GM12865 (cell line): ENCODE measurements at regions not wholly inside any gene's neighbourhood (a gene's known extent, or its start where the extent isn't known, plus 50 kb on each side); places are given as distances from the start of the nearest gene placed in this dataset.
"Not testable (repeated sequence)": the region's sequence is repeated elsewhere in the genome, so short reads cannot be mapped to it uniquely, and the experiment has no call there.

Experiments used
- DNase-seq: peaks from one replicate; pipeline ENCODE4 v3.0.0; 2010; ENCODE audit warnings: low read depth
- H3K4me3 ChIP-seq: 2 replicates; pipeline ENCODE4 v1.5.1; 2011; ENCODE audit warnings: mild to moderate bottlenecking, low read depth, low read length, control low read depth
- TF ChIP-seq, protein P1 (sequence below): IDR thresholded peaks from 2 replicates; pipeline ENCODE4 v1.5.1; 2011; ENCODE audit warnings: low read length, control low read depth, low read depth, inconsistent platforms; ENCODE audit not compliant: insufficient read depth; ENCODE audit errors: missing control alignments

DNA sequence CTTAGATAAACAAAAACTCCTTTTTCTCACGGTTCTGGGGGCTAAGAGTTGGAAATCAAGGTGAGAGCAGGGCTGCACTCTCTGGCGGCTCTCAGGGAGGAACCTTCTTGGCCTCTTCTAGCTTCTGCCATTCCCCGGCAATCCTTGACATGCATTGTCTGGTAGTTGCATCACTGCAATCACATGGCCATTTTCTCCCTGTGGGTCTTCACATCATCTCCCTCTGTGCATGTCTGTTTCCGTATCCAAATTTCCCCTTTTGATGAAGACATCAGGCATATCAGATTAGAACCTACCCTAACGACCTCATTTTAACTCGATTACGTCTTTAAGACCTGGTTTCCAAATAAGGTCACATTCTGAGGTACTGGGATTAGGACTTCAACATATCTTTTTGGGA is 129.2 kb upstream of the MAN2A1 start:
- no peak overlapping the region for H3K4me3 ChIP-seq
- DNase-seq = no peak
- TF ChIP-seq, protein P1, sequence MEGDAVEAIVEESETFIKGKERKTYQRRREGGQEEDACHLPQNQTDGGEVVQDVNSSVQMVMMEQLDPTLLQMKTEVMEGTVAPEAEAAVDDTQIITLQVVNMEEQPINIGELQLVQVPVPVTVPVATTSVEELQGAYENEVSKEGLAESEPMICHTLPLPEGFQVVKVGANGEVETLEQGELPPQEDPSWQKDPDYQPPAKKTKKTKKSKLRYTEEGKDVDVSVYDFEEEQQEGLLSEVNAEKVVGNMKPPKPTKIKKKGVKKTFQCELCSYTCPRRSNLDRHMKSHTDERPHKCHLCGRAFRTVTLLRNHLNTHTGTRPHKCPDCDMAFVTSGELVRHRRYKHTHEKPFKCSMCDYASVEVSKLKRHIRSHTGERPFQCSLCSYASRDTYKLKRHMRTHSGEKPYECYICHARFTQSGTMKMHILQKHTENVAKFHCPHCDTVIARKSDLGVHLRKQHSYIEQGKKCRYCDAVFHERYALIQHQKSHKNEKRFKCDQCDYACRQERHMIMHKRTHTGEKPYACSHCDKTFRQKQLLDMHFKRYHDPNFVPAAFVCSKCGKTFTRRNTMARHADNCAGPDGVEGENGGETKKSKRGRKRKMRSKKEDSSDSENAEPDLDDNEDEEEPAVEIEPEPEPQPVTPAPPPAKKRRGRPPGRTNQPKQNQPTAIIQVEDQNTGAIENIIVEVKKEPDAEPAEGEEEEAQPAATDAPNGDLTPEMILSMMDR = no peak

DNA sequence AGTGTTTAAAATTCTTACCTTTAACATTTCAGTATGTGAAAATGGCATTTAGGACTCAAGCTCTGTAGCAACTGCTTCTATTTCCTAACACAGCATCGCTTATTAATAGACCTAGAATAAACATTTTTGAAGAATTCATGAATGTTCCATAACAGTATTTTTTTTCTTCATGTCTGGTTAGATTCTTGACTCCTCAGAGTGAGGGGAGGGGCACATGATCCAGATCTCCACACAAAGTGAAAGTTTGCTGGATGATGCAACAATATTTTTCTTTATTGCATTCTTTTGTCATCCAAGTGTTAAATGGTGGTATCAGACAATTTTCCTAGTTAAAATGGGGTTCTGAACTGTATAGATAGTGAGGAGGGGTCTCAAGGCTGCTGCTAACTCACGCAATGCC is 130.8 kb upstream of the MAN2A1 start:
- TF ChIP-seq, protein P1 = no peak
- no peak overlapping the region for H3K4me3 ChIP-seq
- DNase-seq = no peak

DNA sequence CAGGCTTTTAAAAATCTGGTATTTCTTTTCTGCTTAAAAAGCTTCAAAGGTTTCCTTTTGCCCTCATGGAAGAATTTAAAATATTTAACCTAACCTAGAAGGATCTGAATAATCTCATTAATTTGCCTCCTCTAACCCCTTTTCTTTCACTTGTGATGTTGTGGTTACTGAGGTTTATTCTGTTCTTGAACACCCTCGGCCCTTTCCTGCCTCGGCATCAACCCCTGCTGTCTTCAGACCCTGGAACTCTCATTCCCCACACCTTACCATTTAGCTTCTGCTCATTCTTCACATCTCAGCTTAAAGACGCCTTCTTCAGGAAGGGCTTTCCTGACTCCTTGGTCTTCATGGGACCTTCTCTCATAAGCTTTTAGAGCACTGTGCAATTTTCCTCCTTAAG is 131.4 kb upstream of the MAN2A1 start:
- H3K4me3 ChIP-seq = no peak overlapping the region
- TF ChIP-seq, protein P1 = no peak
- DNase-seq = no peak

DNA sequence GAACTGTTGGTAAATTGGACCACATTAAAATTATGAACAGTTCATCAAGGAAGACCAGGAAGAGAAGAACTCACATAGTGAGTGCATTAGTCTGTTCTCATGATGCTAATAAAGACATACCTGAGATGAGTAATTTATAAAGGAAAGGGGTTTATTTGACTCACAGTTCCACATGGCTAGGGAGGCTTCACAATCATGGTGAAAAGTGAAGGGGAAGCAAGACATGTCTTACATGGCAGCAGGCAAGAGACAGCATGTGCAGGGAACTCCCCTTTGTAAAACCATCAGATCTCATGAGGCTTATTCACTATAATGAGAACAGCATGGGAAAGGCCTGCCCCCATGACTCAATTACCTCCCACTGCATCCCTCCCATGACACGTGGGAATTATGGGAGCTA is 135.9 kb upstream of the MAN2A1 start:
- DNase-seq = peak; percentile 2
- H3K4me3 ChIP-seq = no peak overlapping the region

DNA sequence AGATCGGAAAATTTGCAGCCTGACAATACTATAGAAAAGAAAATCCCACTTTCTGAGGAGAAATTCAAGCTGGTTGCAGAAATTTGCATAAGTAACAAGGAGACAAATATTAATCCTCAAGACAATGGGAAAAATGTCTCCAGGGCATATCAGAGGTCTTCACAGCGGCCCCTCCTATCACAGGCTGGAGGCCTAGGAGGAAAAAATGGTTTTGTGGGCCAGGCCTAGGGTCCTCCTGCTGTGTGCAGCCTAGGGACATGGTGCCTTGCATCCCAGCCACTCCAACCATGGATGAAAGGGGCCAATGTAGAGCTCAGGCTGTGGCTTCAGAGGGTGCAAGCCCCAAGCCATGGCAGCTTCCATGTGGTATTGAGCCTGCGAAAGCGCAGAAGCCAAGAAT is 138.5 kb upstream of the MAN2A1 start:
- not testable (repeated sequence) for DNase-seq, H3K4me3 ChIP-seq

More for the DNA sequence above, 135.9 kb upstream of the MAN2A1 start:
- TF ChIP-seq, protein P1 = no peak

DNA sequence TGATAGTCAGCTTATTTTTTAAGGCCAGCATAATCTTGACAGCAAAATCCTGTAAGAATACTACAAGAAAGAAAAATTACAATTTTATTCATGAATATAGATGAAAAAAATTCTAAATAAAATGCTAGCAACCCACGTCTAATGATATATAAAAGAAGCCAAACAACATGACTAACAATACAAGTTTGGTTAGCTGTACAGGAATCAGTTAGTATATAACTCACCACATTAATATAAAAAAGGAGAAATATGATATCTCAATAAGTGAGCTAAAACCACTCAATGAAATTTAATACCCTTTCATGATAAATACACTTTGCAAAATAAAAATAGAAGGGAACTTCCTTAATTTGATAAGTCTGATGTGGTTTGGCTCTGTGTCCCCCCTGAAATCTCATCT is 139.7 kb upstream of the MAN2A1 start:
- no peak for DNase-seq
- TF ChIP-seq, protein P1 = no peak
- no peak overlapping the region for H3K4me3 ChIP-seq

DNA sequence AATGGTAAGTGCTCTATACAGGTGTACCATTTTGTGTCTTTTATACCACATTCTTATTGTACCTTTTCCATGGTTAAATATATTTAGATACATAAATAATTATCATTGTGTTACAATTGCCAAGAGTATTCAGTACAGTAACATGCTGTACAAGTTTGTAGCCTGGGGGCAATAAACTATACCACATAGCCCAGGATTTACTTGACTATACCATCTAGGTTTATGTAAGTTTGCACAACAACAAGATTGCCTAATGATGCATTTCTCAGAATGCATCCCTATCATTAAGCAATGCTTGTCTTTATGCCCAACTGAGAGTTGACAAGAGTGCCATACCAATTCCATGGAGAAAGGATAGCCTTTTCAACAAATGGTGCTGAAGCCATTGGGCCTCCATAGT is 136.7 kb upstream of the PJA2 start:
- no peak overlapping the region for H3K4me3 ChIP-seq
- TF ChIP-seq, protein P1 = no peak
- DNase-seq = no peak

DNA sequence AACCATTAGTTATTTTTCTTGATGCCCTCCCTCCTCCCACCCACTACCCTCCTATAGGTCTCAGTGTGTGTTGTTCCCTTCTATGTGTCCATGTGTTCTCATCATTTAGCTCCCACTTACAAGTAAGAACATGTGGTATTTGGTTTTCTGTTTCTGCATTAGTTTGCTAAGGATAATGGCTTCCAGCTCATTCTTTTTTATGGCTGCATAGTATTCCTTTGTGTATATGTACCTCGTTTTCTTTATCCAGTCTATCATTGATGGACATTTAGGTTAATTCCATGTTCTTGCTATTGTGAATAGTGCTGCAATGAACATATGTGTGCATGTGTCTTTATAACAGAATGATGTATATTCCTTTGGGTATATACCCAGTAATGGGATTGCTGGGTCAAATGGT is 135.1 kb upstream of the PJA2 start:
- DNase-seq, H3K4me3 ChIP-seq: not testable (repeated sequence)

DNA sequence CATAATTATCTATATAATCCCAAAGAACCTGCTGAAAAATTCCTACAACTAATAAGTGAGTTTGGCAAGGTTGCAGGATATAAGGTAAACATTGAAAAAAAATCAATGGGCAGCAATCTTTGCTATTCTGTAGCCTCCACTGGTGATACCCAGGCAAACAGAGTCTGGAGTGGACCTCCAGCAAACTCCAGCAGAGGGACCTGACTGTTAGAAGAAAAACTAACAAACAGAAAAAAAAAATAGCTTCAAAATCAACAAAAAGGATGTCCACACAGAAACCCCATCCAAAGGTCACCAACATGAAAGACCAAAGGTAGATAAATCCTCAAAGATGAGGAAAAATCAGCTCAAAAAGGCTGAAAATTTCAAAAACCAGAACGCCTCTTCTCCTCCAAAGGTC is 128.9 kb upstream of the PJA2 start:
- not testable (repeated sequence) for DNase-seq, H3K4me3 ChIP-seq

DNA sequence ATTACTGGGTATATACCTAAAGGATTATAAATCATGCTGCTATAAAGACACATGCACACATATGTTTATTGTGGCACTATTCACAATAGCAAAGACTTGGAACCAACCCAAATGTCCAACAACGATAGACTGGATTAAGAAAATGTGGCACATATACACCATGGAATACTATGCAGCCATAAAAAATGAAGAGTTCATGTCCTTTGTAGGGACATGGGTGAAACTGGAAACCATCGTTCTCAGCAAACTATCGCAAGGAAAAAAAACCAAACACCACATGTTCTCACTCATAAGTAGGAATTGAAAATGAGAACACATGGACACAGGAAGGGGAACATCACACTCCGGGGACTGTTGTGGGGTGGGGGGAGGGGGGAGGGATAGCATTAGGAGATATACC is 125.3 kb upstream of the PJA2 start:
- not testable (repeated sequence) for H3K4me3 ChIP-seq, DNase-seq
